ENCODE measurements at regions not wholly inside any gene's neighbourhood (a gene's known extent, or its start where the extent isn't known, plus 50 kb on each side); places are given as distances from the start of the nearest gene placed in this dataset.

- Mint-ChIP-seq H3K27me3 (peaks cover 8% of the 10 kb centered on the region), H3K4me3 (no peak overlapping the region), H3K27ac (no peak overlapping the region), H3K4me1 (peaks cover 0 to 2% (median 0%) of the 10 kb centered on the region in 3 donors), H3K9me3 (peaks cover 0 to 2% (median 0%) of the 10 kb centered on the region in 3 donors), H3K36me3 (no peaks in the 10 kb centered on the region)
Observed at GRCh38 chr5:73268826-73269225, 95.8 kb downstream of the TMEM174 start.

GRCh38 chr5:73267766-73268435 is 94.9 kb downstream of the TMEM174 start:
- Mint-ChIP-seq H3K4me1 (peaks cover 0 to 2% (median 0%) of the 10 kb centered on the region in 3 donors), H3K27ac (no peak overlapping the region), H3K9me3 (peaks cover 0 to 2% (median 0%) of the 10 kb centered on the region in 3 donors), H3K36me3 (no peaks in the 10 kb centered on the region), H3K4me3 (no peak overlapping the region), H3K27me3 (peaks cover 2% of the 10 kb centered on the region)

GRCh38 chr5:73266925-73267765 is 94.2 kb downstream of the TMEM174 start:
- peaks cover 2% of the 10 kb centered on the region for H3K27me3 Mint-ChIP-seq
- peaks cover 0 to 2% (median 0%) of the 10 kb centered on the region in 3 donors for H3K9me3 Mint-ChIP-seq
- peak overlapping the region in 1 of 3 donors; percentile 54 for H3K27ac Mint-ChIP-seq
- H3K4me3 Mint-ChIP-seq, result no peak overlapping the region
- H3K4me1 Mint-ChIP-seq, result peaks cover 0 to 2% (median 0%) of the 10 kb centered on the region in 3 donors
- no peaks in the 10 kb centered on the region for H3K36me3 Mint-ChIP-seq

GRCh38 chr5:73266176-73266738 is 93.3 kb downstream of the TMEM174 start:
- Mint-ChIP-seq H3K36me3 (no peaks in the 10 kb centered on the region), H3K4me1 (peaks cover 0 to 2% (median 0%) of the 10 kb centered on the region in 3 donors), H3K4me3 (no peak overlapping the region), H3K9me3 (peaks cover 0 to 2% (median 0%) of the 10 kb centered on the region in 3 donors), H3K27ac (no peak overlapping the region), H3K27me3 (peaks cover 2% of the 10 kb centered on the region)

GRCh38 chr5:73265641-73266040 is 92.6 kb downstream of the TMEM174 start:
- no peak overlapping the region for H3K27ac Mint-ChIP-seq
- peaks cover 2% of the 10 kb centered on the region for H3K27me3 Mint-ChIP-seq
- no peak overlapping the region for H3K4me3 Mint-ChIP-seq
- H3K9me3 Mint-ChIP-seq, result peaks cover 0 to 2% (median 0%) of the 10 kb centered on the region in 3 donors
- H3K4me1 Mint-ChIP-seq, result peaks cover 0 to 2% (median 0%) of the 10 kb centered on the region in 3 donors
- H3K36me3 Mint-ChIP-seq, result no peaks in the 10 kb centered on the region

- Mint-ChIP-seq H3K27ac (no peak overlapping the region), H3K9me3 (no peaks in the 10 kb centered on the region), H3K4me1 (peaks cover 0 to 2% (median 0%) of the 10 kb centered on the region in 3 donors), H3K36me3 (no peaks in the 10 kb centered on the region), H3K4me3 (no peak overlapping the region), H3K27me3 (no peaks in the 10 kb centered on the region)
Observed at GRCh38 chr5:73264631-73265030, 91.6 kb downstream of the TMEM174 start.

GRCh38 chr5:73263001-73263710 is 90.2 kb downstream of the TMEM174 start:
- Mint-ChIP-seq H3K36me3 (no peaks in the 10 kb centered on the region), H3K4me3 (no peak overlapping the region), H3K27ac (no peak overlapping the region), H3K27me3 (no peaks in the 10 kb centered on the region), H3K9me3 (no peaks in the 10 kb centered on the region), H3K4me1 (peaks cover 0 to 2% (median 0%) of the 10 kb centered on the region in 3 donors)

- Mint-ChIP-seq H3K4me1 (no peaks in the 10 kb centered on the region), H3K27ac (no peak overlapping the region), H3K36me3 (no peaks in the 10 kb centered on the region), H3K4me3 (no peak overlapping the region), H3K27me3 (peaks cover 3% of the 10 kb centered on the region), H3K9me3 (peaks cover 2 to 12% (median 3%) of the 10 kb centered on the region in 3 donors)
Observed at GRCh38 chr5:73256862-73257261, 83.9 kb downstream of the TMEM174 start.

- no peak overlapping the region for H3K27ac Mint-ChIP-seq
Observed at GRCh38 chr5:73256462-73256861, 83.5 kb downstream of the TMEM174 start.

GRCh38 chr5:73256012-73256411 is 83.0 kb downstream of the TMEM174 start:
- peaks cover 3% of the 10 kb centered on the region for H3K27me3 Mint-ChIP-seq
- H3K36me3 Mint-ChIP-seq, result no peaks in the 10 kb centered on the region
- no peak overlapping the region for H3K27ac Mint-ChIP-seq
- peaks cover 2 to 12% (median 3%) of the 10 kb centered on the region in 3 donors for H3K9me3 Mint-ChIP-seq
- no peak overlapping the region for H3K4me3 Mint-ChIP-seq
- H3K4me1 Mint-ChIP-seq, result no peaks in the 10 kb centered on the region

More at GRCh38 chr5:73256462-73256861, 83.5 kb downstream of the TMEM174 start:
- Mint-ChIP-seq H3K4me3 (no peak overlapping the region), H3K27me3 (peaks cover 3% of the 10 kb centered on the region), H3K36me3 (no peaks in the 10 kb centered on the region), H3K4me1 (no peaks in the 10 kb centered on the region), H3K9me3 (peaks cover 2 to 12% (median 3%) of the 10 kb centered on the region in 3 donors)

- Mint-ChIP-seq H3K27me3 (peaks cover 8% of the 10 kb centered on the region), H3K4me3 (no peak overlapping the region), H3K9me3 (peaks cover 2 to 12% (median 3%) of the 10 kb centered on the region in 3 donors), H3K4me1 (no peaks in the 10 kb centered on the region), H3K36me3 (no peaks in the 10 kb centered on the region), H3K27ac (no peak overlapping the region)
Observed at GRCh38 chr5:73254642-73255041, 81.6 kb downstream of the TMEM174 start.

- Mint-ChIP-seq H3K27ac (no peak overlapping the region), H3K27me3 (peaks cover 10% of the 10 kb centered on the region), H3K9me3 (peaks cover 3 to 12% (median 4%) of the 10 kb centered on the region in 3 donors), H3K4me1 (no peaks in the 10 kb centered on the region), H3K36me3 (no peaks in the 10 kb centered on the region), H3K4me3 (no peak overlapping the region)
Observed at GRCh38 chr5:73253047-73253660, 80.2 kb downstream of the TMEM174 start.

GRCh38 chr5:73250645-73251044 is 77.7 kb downstream of the TMEM174 start:
- H3K27me3 Mint-ChIP-seq, result peaks cover 21% of the 10 kb centered on the region
- H3K36me3 Mint-ChIP-seq, result no peaks in the 10 kb centered on the region
- H3K4me1 Mint-ChIP-seq, result peaks cover 0 to 1% (median 0%) of the 10 kb centered on the region in 3 donors
- H3K4me3 Mint-ChIP-seq, result no peak overlapping the region
- H3K27ac Mint-ChIP-seq, result no peak overlapping the region
- H3K9me3 Mint-ChIP-seq, result peaks cover 0 to 5% (median 2%) of the 10 kb centered on the region in 3 donors

GRCh38 chr5:73242735-73243134 is 69.7 kb downstream of the TMEM174 start:
- H3K9me3 Mint-ChIP-seq, result no peaks in the 10 kb centered on the region
- H3K4me3 Mint-ChIP-seq, result no peak overlapping the region

More at GRCh38 chr5:73242735-73243134, 69.7 kb downstream of the TMEM174 start:
- Mint-ChIP-seq H3K27me3 (peaks cover 11% of the 10 kb centered on the region), H3K27ac (no peak overlapping the region), H3K36me3 (no peaks in the 10 kb centered on the region), H3K4me1 (peaks cover 0 to 1% (median 0%) of the 10 kb centered on the region in 3 donors)

All from IgD-negative memory B cell (primary cell).